GM18873 (cell line): ENCODE measurements at regions not wholly inside any gene's neighbourhood (a gene's known extent, or its start where the extent isn't known, plus 50 kb on each side); places are given as distances from the start of the nearest gene placed in this dataset.

Source experiments
- ATAC-seq: cut with Tn5 transposase; IDR thresholded peaks from one replicate; pipeline ENCODE4 v1.9.1; 2021; ENCODE audit warnings: mild to moderate bottlenecking, moderate library complexity, moderate number of reproducible peaks; ENCODE audit not compliant: unreplicated experiment, low FRiP score

DNA sequence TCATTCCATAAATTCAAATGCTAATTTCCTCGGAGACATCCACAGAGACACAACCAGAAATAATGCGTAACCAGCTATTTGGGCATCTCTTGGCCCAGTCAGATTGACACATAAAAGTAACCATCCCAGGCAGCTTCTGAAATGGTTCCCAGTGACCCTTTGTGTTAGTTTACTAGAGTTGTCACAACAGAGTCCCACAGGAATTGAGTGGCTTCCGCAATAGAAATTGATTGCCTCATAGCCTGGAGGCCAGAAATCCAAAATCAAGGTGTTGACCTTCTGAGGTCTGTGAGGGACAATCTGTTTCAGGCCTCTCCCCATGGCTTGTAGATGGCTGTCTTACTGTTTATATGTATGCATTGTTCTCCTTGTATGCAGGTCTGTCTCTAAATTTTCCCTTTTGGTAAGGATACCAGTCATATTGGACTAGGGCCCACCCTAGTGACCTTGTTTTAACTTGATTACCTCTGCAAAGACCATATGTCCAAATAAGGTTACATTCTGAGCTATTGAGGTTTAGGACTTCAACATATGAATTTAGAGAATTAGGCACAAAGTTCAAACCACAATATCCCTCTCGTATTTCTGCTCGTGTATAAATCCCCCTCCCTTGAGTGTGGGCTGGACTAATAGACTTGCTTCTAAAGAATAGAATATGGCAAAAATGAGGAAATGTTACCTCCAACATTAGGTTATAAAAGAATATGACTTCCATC is 78.2 kb upstream of the FGGY start:
- ATAC-seq: no peak

DNA sequence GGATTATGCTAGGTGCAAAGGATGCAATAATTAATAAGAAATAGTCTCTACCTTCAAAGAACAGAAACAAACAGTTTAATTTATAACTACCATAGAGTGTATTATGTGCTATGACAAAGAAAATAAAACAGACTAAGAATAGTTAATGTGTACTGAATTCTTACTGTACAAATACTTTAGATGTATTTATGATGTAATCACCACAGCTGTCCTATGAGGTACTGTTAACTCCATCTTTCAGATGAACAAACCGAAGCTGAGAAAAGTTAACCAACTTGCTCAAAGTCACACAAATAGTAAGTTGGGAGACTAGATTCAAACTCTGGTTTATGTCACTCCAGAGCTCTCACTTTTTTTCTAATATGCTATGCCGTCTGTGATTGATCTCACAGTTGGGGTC is 77.0 kb upstream of the FGGY start:
- no peak for ATAC-seq

DNA sequence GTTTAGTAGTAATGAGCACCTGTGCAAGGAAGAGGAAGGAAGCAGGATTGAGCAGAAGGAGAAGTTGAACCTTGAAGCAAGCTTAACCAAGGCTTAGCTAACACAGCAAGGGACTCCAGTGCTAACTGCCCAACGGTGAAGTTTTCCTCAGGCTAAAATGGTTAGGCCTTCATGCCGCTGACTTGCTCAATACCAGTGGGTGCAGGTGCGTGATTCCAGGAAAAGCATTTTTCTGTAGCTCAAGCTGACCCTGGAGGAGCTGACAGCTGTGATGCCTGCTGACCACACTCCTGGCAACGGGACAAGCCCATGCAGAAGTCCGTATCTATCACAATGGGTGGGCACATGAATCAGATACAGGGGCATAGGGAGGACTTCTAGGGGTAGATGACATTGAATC is 76.5 kb upstream of the FGGY start:
- no peak for ATAC-seq

DNA sequence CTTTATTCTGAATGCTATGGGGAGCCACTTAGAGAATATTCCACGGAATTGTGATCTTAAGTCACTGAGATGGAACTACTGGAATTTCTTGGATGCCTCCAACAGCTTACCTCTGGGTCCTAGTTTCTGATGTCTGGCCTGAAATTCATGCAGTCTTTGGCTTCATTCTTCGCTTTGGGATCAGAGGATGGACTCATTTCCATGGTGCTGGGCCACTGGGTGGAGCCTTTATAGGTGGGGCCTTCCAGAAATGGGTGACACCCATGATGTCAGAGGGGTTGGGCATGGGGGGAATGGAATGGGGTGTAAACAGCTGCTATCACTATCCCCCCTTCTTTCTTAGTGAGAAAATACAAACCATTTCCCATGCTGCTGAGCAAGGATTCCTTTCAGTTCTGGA is 73.7 kb upstream of the FGGY start:
- no peak for ATAC-seq

DNA sequence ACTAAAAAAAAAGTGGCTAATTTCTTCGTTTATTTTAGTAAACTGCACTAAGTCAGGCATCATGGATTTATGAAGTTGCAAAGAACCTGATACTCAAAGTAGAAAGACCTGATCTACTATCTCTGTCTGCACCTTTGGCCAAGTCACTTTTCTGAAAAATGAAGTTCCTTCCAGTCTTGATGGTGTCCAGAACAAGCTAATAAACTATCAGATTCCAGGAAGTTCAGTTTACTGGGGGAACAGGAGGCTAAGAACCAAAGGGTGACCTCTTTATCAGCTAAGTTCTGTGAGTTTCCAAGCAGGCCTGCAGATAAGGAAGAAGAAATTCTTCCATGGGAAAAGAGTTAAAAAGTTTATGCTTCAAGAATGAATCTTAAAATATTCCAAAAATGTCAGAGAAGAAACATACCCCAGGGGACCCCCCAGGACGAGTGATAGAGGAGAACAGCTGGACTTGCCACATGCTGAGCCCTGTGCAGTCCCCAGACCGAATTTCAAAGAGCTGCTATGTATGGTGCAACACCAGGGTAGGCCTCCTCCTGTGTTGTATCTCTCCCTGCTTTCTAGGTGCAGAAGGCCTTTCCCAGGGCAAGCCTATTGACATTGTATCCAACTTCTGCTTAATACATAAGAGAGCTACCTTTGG is 72.8 kb upstream of the FGGY start:
- no peak for ATAC-seq

DNA sequence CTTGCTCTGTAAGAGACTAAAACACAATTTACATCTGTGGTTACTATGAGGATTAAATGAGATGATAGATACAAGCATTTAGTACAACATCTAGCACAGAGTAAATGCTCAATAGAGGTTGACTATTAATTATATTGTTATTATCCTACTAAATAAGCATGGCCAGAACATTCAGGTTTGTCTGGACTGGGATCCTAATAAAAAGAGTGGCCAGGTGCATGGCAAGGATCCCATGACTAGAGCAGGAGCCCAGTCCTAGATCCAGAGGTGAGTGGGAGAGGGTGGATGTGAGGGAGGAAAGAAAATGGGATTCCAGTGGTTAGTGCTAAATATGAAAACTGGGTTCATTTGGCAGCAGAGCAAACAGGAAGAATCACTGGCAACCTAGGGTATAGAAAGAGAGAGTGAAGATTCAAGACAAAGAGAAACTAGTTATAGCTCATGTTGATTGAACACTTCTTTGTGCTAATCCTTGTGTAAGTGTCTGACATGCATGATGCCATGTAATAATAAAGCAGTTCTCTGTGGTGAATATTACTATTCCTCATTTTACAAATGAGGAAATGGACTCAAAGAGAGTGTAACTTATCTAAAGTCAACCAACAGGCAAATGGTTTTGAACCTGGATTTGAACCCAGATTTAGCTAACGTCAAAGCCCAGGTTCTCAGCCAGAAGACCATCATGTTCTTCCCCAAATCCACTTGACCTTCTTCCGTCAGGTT is 71.1 kb upstream of the FGGY start:
- ATAC-seq: no peak

DNA sequence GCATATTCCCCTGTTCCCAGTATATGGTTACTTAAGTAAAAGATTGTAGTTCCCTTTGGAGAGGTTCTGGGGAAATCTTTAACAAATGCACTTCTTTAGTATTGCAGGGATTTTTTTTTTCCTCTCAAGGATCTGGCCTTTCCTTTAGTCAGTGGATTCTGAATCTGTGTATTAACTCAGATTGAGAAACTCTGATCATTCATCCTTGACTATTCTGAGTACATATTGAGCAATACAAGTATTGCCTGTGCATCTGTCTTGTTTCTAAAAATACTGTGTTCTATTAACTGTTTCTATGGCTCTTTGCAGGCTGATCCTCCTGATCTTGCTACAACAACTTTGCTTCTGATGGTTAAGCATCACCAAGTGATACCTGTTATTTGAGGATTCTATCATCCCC is 67.8 kb upstream of the FGGY start:
- ATAC-seq: no peak

DNA sequence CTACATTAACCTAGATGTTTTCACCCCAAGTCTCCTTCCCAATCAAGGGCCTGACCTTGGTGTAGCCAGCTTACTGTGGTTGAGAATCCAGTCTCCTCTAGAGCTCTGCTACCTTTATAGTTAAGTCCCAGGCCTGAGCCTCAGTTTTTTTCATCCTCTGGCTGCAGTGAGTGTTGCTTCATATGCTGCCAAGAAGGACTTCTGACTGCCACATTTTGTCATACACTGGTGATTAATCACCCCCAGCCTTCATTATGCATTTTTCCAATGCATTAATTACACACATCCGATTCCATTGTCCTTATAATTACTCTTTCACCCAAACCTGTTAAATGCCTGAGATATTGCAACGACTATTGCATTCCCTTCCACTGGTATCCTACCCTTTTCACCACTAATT is 66.3 kb upstream of the FGGY start:
- no peak for ATAC-seq

DNA sequence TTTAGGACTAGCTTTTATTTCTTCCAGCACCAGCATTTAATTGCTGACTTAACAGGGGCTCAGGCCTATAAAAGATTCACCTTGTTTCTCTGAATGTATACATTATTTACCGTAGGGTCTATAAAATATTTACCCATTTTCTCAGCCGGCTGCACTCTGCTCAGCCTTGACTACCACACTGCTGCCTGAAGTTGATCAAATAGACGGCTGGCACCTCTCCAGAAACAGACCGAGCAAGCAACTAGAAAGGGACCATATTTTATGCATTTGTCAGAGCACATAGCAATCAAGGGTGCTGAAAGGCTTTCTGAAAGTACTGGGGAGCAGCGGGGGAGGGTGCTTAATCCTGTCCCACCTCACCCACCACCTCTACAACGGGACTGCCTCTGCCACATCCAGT is 64.7 kb upstream of the FGGY start:
- ATAC-seq: no peak

DNA sequence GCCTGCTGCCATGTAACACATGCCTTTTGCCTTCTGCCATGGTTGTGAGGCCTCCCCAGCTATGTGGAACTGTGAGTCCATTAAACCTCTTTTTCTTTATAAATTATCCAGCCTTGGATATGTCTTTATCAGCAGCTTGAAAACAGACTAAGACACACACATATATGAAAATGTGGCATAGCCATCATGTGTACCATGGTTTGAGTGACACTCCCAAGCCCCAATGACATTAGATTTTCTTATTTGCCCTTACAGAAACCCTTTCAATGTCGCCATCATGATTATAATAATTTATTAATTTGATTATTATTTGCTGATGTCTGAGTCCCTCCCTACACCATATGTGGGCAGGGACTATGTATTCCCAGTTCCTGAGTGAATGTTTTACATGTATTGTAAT is 63.5 kb upstream of the FGGY start:
- no peak for ATAC-seq

DNA sequence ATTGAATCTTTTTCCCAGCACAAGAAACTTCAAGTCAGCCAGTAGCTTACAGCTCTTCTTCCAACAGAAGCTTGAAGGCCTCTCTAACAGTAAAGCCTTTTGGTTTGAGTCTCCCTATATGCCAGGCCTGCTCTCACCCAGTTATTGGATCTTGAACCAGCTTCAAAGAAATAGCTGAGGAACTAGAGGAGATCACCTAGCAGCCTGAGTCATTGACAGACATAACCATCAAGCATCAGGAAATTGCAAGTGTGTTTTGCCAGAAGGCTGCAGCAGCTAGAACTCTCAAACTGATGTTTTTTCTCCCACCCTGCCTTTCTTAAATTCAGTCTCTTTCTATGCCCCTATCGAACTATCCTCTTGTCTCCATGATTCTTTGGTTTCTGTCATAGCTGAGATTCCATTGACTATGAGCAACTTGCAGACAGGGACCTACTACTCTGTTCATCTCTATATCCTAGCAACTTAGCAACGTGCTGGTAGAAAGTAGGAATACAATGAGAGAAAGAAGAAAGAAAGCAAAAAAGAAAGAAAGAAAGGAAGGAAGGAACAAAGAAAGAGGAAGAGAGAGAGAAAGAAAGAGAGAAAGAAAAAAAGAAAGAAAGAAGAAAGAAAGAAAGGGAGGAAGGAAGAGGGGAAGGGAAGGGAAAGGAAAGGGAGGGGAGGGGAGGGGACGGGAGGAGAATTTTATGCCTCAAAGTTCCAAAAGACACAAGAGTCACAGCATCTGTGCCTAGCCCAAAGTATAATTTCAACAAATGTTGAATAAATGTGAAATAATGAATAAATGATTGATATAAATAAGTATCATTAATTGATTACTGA is 60.0 kb upstream of the FGGY start:
- ATAC-seq: no peak

DNA sequence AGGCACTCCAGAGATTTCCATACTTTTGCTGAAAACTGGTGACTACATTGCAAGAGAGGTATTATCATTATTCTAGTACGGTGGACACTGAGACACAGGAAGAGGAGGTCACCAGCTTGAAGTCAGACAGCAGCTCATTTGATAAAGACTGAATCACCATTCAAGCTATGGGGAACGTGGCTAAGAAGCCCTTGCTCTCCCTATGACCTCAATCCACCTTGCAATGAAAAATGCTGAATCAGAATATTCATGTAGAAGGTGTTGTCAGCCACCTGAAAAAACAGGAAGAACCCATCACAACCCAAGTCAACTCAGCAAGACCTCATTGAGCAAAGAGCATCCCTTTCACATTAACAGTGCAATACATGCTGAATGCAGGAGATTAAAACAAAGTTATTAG is 59.0 kb upstream of the FGGY start:
- no peak for ATAC-seq

DNA sequence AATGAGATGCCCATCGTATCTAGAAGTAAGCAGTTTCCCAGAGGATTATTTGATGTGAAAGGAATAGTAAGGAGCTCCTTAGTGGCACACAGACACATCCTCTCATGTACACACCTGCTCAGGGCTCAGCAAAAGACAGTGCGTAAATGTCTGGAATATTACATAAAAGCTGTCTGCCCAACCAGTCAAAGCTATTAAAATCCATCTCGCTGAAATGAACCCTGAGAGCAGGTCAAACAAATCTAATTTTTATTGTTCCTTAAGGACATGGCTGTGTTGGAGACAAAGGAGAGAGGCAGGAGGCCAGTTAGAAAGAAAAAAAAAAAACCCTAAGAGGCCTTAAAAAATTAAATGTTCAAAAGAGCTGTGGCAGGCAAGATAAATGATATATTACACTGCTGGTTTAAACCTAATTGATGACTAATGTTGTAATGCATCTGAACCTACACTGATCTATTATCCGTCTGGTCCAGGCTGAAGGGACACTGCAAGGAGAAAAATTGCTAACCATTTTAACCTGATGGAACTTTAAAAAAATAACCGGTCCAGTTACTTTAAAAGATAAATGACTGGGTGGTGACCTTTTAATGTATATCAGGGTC is 58.5 kb upstream of the FGGY start:
- ATAC-seq: no peak

DNA sequence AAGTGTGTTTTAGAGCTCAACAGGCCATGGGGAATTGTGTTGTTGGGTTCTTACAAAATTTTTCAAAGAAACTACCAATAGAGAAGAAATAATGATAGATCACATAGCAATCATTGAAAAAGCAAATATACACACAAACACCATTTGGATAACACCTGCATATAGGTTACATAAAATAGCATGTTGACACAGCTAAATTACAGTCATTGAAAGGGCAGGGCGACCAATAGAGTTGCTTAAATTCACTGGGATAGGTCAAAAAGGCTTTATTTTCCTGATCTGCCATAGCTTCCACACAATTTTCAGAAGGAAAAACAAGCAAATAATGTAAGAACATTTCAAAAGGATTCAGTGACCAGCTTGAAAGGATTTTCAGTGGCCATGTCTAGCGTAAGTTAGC is 57.9 kb upstream of the FGGY start:
- no peak for ATAC-seq

DNA sequence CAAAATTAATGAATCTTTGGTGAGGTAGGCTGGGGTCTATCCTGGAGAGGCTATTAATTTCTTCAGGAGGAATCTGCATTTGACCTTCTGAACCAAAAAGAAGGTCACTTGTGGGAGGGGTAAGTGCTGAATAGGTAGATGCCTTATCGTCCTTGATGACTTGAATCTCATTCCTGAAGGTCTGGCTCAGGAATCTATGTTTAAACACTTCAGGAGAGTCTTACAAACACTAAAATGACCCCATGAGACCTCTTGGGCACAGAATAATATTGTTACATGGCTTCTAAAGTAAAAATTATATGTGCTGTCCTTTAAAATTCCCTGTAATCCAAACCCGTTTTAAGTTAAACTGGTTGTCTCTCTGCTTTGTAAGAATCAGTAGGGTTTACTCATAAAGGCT is 55.0 kb upstream of the FGGY start:
- no peak for ATAC-seq

DNA sequence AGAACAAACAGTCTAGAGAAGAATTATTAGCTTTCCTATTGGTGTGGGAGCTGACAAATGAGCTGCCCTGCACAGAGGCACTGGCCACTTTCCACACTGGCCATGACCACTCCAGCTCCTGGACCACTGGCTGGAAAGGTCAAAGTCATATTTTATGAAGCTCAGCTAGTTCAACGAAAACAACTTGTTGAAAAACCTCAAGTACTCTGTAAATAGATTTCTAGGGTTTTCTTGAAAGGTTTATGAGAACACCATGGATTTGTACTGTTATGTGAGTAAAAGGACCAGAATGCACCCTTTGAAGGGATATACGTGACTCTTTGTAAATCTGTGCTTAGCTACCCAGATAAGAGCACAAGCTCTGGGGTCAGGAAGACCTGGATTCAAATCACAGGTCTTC is 54.5 kb upstream of the FGGY start:
- ATAC-seq: no peak

DNA sequence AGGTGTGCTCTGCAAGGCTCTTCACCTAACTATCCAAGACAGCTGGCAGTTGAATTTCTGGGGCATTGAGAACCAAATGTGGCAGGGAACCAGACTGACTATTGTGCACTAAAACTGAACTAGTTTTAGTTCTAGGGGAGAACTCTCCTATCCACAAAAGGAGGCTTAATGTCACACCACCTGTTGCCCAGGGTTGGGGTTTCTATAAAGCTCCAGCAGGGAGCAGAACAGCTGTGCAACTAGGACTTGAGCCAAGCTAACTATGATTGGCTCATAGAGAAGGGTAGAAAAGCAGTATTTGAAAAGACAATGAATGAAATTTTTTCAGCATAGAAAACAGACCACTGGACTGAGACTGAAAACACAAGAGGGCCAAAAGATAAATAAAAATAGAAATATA is 53.3 kb upstream of the FGGY start:
- no peak for ATAC-seq

DNA sequence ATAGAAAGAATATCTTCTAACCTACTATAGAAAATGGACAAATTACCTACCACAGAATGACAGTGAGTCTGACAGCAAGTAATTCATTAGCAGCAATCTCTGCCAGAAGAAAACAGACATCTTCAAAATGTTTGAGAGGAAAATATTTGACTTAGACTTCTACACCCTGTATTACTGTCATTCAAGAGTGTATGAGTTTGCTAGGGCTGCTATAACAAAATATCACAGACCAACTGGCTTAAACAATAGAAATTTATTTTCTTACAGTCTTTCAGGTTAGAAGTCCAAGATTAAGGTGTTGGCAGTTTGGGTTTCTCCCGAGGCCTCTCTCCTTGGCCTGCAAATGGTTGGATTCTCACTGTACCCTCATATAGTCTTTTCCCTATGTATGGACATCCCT is 52.9 kb upstream of the FGGY start:
- ATAC-seq: no peak

DNA sequence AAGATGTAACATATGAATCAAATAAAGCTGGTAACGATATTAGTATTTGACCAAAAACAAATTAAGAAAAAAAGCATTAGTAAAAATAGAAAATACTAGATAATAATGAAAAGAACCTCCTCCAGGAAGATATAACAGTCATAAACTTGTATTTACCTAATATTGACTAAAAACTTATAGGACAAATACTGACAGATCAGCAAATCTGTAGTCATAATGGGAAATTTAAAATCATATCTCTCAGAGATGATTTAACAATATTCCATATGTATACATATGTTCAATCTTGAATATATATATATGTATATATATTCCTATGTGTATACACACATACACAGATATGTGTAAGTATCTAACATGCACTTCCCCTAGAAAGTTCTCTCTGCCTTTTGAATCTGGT is 52.0 kb upstream of the FGGY start:
- no peak for ATAC-seq
